A549 (cell line): ENCODE measurements at regions not wholly inside any gene's neighbourhood (a gene's known extent, or its start where the extent isn't known, plus 50 kb on each side); places are given as distances from the start of the nearest gene placed in this dataset.

Experiments used
- EP300 ChIP-seq, 2 experiments: fragments of >200 bp; sonication (Bioruptor Twin); formaldehyde crosslinking; IDR thresholded peaks; 2 replicates in 1 of 2; 3 replicates in 1 of 2; pipeline ENCODE4 v1.6.1; 2016 to 2017
- HOXA7 ChIP-seq: fragments of 250-450 bp; sonication (Bioruptor Pico); IDR thresholded peaks from 2 replicates; pipeline ENCODE4 v1.5.0; 2020; ENCODE audit warnings: mild to moderate bottlenecking, moderate library complexity
- JUN ChIP-seq, 2 experiments: fragments of >200 bp; sonication (Bioruptor Twin); formaldehyde crosslinking; IDR thresholded peaks; 2 replicates in 1 of 2; 3 replicates in 1 of 2; pipeline ENCODE4 v1.6.1; 2016 to 2017
- JUNB ChIP-seq: fragments of >200 bp; sonication (Bioruptor Twin); formaldehyde crosslinking; IDR thresholded peaks from 2 replicates; pipeline ENCODE4 v1.6.1; 2016
- KDM5A ChIP-seq: fragments of 200-600 bp; sonication (generic); IDR thresholded peaks from 2 replicates; pipeline ENCODE4 v1.6.1; 2016; ENCODE audit warnings: antibody characterized with exemption, mild to moderate bottlenecking
- MYC ChIP-seq: IDR thresholded peaks from 2 replicates; pipeline ENCODE4 v1.6.1; 2012; ENCODE audit warnings: mild to moderate bottlenecking, inconsistent platforms, low read length, improper control_type of control experiment, borderline replicate concordance
- NR3C1 ChIP-seq: fragments of >200 bp; sonication (Bioruptor Twin); formaldehyde crosslinking; IDR thresholded peaks from 3 replicates; pipeline ENCODE4 v1.6.1; 2017
- POLR2A ChIP-seq: IDR thresholded peaks from 2 replicates; pipeline ENCODE4 v1.6.1; 2012; ENCODE audit warnings: mild to moderate bottlenecking, low read length
- RAD21 ChIP-seq, 2 experiments: fragments of >200 bp in 1 of 2; sonication (Bioruptor Twin) in 1 of 2; formaldehyde crosslinking in 1 of 2; IDR thresholded peaks in 1 of 2; conservative IDR thresholded peaks in 1 of 2; 2 replicates in 1 of 2; 3 replicates in 1 of 2; pipeline ENCODE4 v1.6.1; 2012 to 2018; ENCODE audit warnings: inconsistent platforms in 1 of 2
- RCOR1 ChIP-seq: fragments of 150-350 bp; IDR thresholded peaks from 2 replicates; pipeline ENCODE4 v1.6.1; 2014; ENCODE audit warnings: antibody characterized with exemption, low read length, low read depth
- REST ChIP-seq: fragments of 200-600 bp; sonication (generic); IDR thresholded peaks from 2 replicates; pipeline ENCODE4 v1.6.1; 2016; ENCODE audit warnings: antibody characterized with exemption, mild to moderate bottlenecking, moderate library complexity
- TF ChIP-seq, protein P1 (sequence below): fragments of >200 bp; sonication (Bioruptor Twin); formaldehyde crosslinking; IDR thresholded peaks from 3 replicates; pipeline ENCODE4 v1.5.1; 2016

DNA sequence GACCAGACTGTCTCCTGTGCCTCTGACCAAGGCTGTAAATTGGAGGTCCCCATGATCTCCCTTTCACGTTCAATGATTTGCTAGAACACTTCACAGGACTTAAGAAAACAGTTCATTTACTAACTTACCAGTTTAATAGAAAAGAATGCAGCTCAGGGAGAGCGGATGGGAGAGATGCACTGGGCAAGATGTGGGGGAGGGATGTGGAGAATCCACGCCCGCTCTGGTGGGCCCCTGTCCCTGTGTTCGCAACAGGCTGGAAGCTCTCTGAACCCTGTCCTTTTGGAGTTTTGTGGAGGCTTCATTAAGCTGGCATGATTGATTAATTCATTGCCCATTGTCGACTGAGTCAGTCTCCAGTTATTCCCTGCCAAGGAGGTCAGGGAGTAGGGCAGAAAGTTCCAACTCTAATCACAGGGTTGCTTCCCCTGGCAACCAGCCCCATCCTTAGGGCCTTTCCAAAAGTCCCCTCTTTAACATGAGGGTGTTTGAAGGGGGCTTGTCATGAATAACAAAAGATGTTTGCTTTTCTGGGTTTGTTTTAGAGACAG, 257.1 kb downstream of the ACKR3 start:
- TF ChIP-seq REST (no peak), HOXA7 (CRISPR knock-in tag) (no peak), EP300 (IDR thresholded peaks at IDR 0.05) (no peak), JUNB (no peak), MYC (no peak), POLR2A (no peak), RCOR1 (no peak), RAD21 (conservative IDR thresholded peaks at IDR 0.05 in 1 of 2, IDR thresholded peaks at IDR 0.05 in 1 of 2) (no peak), JUN (IDR thresholded peaks at IDR 0.05) (no peak), NR3C1 (no peak), KDM5A (no peak)
- TF ChIP-seq, protein P1, sequence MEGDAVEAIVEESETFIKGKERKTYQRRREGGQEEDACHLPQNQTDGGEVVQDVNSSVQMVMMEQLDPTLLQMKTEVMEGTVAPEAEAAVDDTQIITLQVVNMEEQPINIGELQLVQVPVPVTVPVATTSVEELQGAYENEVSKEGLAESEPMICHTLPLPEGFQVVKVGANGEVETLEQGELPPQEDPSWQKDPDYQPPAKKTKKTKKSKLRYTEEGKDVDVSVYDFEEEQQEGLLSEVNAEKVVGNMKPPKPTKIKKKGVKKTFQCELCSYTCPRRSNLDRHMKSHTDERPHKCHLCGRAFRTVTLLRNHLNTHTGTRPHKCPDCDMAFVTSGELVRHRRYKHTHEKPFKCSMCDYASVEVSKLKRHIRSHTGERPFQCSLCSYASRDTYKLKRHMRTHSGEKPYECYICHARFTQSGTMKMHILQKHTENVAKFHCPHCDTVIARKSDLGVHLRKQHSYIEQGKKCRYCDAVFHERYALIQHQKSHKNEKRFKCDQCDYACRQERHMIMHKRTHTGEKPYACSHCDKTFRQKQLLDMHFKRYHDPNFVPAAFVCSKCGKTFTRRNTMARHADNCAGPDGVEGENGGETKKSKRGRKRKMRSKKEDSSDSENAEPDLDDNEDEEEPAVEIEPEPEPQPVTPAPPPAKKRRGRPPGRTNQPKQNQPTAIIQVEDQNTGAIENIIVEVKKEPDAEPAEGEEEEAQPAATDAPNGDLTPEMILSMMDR: no peak
